PFSK-1 (cell line): ENCODE measurements at regions not wholly inside any gene's neighbourhood (a gene's known extent, or its start where the extent isn't known, plus 50 kb on each side); places are given as distances from the start of the nearest gene placed in this dataset.

Experiments
- FOXP2 ChIP-seq: optimal IDR thresholded peaks from 2 replicates; pipeline ENCODE3; 2011; ENCODE audit warnings: borderline replicate concordance, control low read depth, inconsistent platforms; ENCODE audit not compliant: insufficient read depth; ENCODE audit errors: extremely low read length, extremely low read depth
- POLR2AphosphoS5 ChIP-seq: IDR thresholded peaks from 2 replicates; pipeline ENCODE4 v1.6.1; 2012; ENCODE audit warnings: low read depth, mild to moderate bottlenecking, control low read depth, low read length, moderate library complexity
- REST ChIP-seq, 2 experiments: IDR thresholded peaks; 2 replicates each; pipeline versions ENCODE4 v1.6.1 to v1.8.0; 2011 to 2012; ENCODE audit warnings: low read depth in 2 of 2, low read length in 2 of 2, control low read depth in 1 of 2, inconsistent platforms in 1 of 2, mild to moderate bottlenecking in 1 of 2, moderate library complexity in 1 of 2; ENCODE audit not compliant: insufficient read depth in 1 of 2
- SIN3A ChIP-seq: IDR thresholded peaks from 2 replicates; pipeline ENCODE4 v1.6.1; 2012; ENCODE audit warnings: mild to moderate bottlenecking, low read length, moderate library complexity, borderline replicate concordance; ENCODE audit not compliant: insufficient read depth
- TAF1 ChIP-seq: IDR thresholded peaks from 2 replicates; pipeline ENCODE4 v1.6.1; 2012; ENCODE audit warnings: low read length, control low read depth, borderline replicate concordance; ENCODE audit not compliant: insufficient read depth

DNA sequence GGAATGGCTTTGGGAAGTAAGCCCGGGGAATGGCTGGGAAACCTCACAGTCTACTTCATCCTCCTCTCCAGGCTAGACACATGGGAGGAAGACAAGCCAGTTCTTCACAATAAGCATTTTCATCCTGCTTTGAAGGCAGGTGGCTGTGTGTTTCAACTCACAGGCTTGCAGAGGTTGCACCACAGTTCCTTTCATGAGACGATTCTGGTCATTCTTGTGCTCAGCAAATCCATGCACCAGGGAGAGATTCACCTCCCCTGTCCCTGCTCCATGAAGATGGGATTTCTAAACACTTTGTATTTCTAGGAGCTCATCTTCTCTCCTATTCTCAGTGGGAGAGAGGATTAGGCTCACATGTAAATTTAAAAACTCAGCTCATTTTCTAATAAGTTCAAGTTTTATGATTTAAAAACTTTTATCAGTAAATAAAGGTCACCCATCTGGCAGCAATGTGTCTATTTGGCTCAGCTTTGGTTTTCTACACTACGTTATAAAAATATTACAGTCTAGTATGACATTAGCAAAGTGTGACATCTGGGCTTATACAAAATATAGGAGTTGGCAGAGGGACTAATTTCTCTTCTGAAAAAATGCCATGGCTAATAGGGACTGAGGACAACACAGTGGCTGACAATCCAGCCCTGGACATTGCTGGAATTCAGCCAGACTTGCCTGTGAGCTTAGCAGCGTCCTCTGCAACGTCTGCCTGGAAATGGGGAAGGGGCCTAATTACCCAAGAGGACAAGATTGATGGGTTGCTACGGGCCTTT, 283.2 kb upstream of the SLC10A2 start:
- TF ChIP-seq FOXP2 (no peak), REST (IDR thresholded peaks at IDR 0.05; ENCODE audit: insufficient read depth in 1 of 2, low read depth in 2 of 2, low read length in 2 of 2) (no peak), POLR2AphosphoS5 (no peak), SIN3A (no peak), TAF1 (no peak)

DNA sequence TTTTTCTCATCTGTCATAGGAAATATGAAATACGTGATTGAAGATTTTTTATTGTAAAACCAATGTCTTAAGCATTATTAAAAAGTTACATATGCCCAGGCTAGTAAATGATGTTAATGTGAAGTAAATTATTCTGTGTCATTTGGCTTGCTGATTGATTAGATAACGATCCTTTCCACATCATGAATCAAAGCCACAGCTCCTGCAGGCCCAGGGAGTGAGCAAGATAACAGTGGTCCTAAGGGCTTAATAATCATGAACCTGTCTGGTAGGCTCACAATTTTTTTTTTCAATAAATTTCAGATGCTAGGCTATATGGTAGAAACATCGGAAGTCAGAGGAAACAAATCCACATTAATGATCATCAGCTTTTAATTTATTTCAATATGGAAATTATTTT, 269.0 kb upstream of the SLC10A2 start:
- no peak for TF ChIP-seq TAF1
- no peak for TF ChIP-seq FOXP2
- no peak for TF ChIP-seq SIN3A
- no peak for TF ChIP-seq POLR2AphosphoS5

DNA sequence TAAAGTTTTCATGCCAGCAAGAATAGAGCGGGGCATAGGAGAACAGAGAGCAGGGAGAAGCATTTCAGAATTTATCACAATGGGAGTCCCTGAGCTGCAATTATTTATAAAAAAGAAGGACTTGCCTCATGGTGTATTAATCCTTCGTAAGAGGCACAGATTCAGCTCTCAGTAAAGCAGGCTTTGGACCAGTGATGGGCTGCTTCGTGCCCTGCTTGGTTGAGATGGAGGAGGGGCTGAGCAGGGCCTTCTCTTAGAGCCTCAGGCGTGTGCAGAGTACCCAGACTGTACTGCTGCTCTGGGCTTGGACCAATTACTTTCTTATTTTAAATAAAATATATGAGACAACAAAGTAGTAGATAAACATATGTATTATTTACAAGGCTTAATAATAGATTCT, 265.7 kb upstream of the SLC10A2 start:
- TF ChIP-seq SIN3A = no peak
- TF ChIP-seq REST (IDR thresholded peaks at IDR 0.05; ENCODE audit: insufficient read depth in 1 of 2, low read depth in 2 of 2, low read length in 2 of 2) = no peak
- TF ChIP-seq POLR2AphosphoS5 = no peak

DNA sequence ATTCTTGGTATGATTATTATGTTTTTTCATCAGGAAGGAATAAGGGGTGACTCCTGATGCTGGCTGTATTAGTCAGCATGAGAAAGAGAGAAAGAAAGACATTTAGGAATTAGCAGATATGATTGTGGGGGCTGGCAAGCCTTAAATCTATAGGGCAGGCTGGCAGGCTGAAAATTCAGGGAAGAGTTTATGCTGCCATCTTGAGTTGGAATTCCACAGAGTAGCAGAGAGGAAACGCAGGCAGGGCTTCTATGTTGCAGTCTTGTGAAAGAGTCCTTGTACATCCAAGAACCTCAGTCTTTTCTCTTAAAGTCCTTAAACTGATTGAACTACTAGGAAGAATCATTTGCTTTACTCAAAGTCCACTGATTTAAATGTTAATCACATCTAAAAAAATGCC, 262.7 kb upstream of the SLC10A2 start:
- TF ChIP-seq FOXP2 = no peak
- TF ChIP-seq TAF1 = no peak
- TF ChIP-seq SIN3A = no peak
- TF ChIP-seq POLR2AphosphoS5 = no peak
- TF ChIP-seq REST (IDR thresholded peaks at IDR 0.05; ENCODE audit: insufficient read depth in 1 of 2, low read depth in 2 of 2, low read length in 2 of 2) = no peak

GRCh38 chr13:103326326-103326725, 260.1 kb upstream of the SLC10A2 start:
- TF ChIP-seq SIN3A = no peak
- no peak for TF ChIP-seq POLR2AphosphoS5
- TF ChIP-seq FOXP2 = no peak
- TF ChIP-seq TAF1 = no peak
- no peak for TF ChIP-seq REST (IDR thresholded peaks at IDR 0.05; ENCODE audit: insufficient read depth in 1 of 2, low read depth in 2 of 2, low read length in 2 of 2)
